Transverse colon (tissue), 4 donors: ENCODE measurements at regions not wholly inside any gene's neighbourhood (a gene's known extent, or its start where the extent isn't known, plus 50 kb on each side); places are given as distances from the start of the nearest gene placed in this dataset.

ENCODE experiments used
- DNase-seq: peaks from one replicate; pipeline ENCODE4 v3.0.0-alpha.2; 2019
- H3K27ac ChIP-seq, 4 donors: fragments of 200-600 bp; sonication (generic); 2 replicates each; pipeline ENCODE4 v1.5.1; 2016 to 2018; ENCODE audit warnings: inconsistent platforms in 4 of 4
- H3K27me3 ChIP-seq: fragments of 200-600 bp; sonication (generic); 2 replicates; pipeline ENCODE4 v1.5.1; 2017; ENCODE audit warnings: inconsistent platforms
- H3K36me3 ChIP-seq, 4 donors: fragments of 200-600 bp; sonication (generic); 2 replicates each; pipeline ENCODE4 v1.5.1; 2017 to 2019; ENCODE audit warnings: inconsistent platforms in 4 of 4
- H3K4me1 ChIP-seq, 4 donors: fragments of 200-600 bp; sonication (generic); 2 replicates each; pipeline ENCODE4 v1.5.1; 2017 to 2020; ENCODE audit warnings: inconsistent platforms in 4 of 4
- H3K4me3 ChIP-seq, 4 donors: fragments of 200-600 bp; sonication (generic); 1 replicate in 1 of 4; 2 replicates in 3 of 4; pipeline versions ENCODE4 v1.5.1 to v1.6.1; 2017 to 2019; ENCODE audit warnings: inconsistent platforms in 4 of 4
- H3K9me3 ChIP-seq, 2 donors: fragments of 200-600 bp; sonication (generic); 2 replicates each; pipeline ENCODE4 v1.5.1; 2017 to 2019; ENCODE audit warnings: inconsistent platforms in 2 of 2
- EP300 ChIP-seq: sonication (generic); formaldehyde crosslinking; IDR thresholded peaks from one replicate; pipeline ENCODE4 v1.6.1; 2017; ENCODE audit warnings: antibody characterized with exemption, low read depth
- POLR2A ChIP-seq: fragments of 450-650 bp; IDR thresholded peaks from one replicate; pipeline ENCODE4 v1.6.1; 2016; ENCODE audit warnings: antibody characterized with exemption, mild to moderate bottlenecking, moderate library complexity
- POLR2AphosphoS5 ChIP-seq, 3 donors: sonication (generic); formaldehyde crosslinking; IDR thresholded peaks; one replicate each; pipeline ENCODE4 v1.6.1; 2016; ENCODE audit warnings: antibody characterized with exemption in 3 of 3
- WGBS, 2 donors: methylation state at CpG; one replicate each; pipeline ENCODE4 v1.1.5; 2018; ENCODE audit warnings: low coverage in 1 of 2; 5-methylcytosine and 5-hydroxymethylcytosine counted together
- in situ Hi-C, 4 donors: fragments of 200-750 bp; cut with MboI; loops; one replicate each; pipeline versions ENCODE4 v1.15.0 to v1.15.1; 2017; ENCODE audit warnings: low sequenced_read_pairs in 3 of 4, low pct_ligation_motif_present in 1 of 4, low pct_unique_long_range_greater_than_20kb in 1 of 4
- intact Hi-C: fragments of 100-400 bp; cut with DNase I; formaldehyde crosslinking; loops from one replicate; pipeline ENCODE4 v1.15.1; 2023; ENCODE audit warnings: low total_unique reads
- TF ChIP-seq, protein P1 (sequence below), 5 experiments: fragments of 200-600 bp in 3 of 5; fragments of 450-650 bp in 2 of 5; sonication (generic) in 3 of 5; IDR thresholded peaks; 1 replicate in 2 of 5; 2 replicates in 3 of 5; pipeline ENCODE4 v1.5.1; 2016 to 2017; ENCODE audit warnings: antibody characterized with exemption in 5 of 5, inconsistent platforms in 3 of 5, mild to moderate bottlenecking in 2 of 5, moderate library complexity in 1 of 5

DNA sequence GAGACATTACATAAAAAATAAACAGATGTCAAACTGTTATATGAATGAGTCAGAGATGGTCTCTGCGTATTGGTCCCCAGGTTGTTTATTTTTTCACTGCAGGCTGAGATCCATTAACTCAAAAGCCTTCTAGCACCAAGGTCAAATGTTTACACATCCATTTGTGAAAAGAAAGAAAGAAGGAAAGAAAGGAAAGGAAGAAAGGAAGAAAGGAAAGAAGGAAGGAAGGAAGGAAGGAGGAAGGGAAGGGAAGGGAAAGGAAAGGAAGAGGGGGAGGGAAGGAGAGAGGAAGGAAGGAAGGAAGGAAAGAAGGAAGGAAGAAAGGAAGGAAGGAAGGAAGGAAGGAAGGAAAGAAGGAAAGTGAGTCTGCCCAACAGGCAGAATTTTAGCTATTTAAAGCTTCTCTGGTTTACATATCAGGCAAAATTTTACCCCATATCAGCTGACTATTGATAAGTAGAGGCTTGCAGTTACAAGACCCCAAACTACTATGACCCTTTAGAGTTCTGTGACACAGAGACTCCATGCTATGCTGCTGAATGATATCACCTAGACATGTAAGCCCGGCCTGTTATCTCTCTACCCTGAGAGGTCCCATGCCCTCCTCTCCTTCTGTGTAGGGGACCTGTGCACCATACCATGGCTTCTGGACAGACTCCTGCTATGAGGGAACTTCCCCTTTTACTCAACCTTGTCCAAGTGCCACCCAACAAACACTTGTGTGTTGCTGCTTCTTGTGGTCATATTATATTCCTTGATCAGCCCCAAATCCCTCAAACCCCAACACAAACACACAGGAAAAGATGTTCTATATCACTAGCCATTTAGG, 59.0 kb downstream of the DRD1 start:
- H3K27me3 ChIP-seq: no peaks in the 10 kb centered on the region
- TF ChIP-seq EP300 (no peak), POLR2A (no peak), POLR2AphosphoS5 (IDR thresholded peaks at IDR 0.05) (no peak)
- TF ChIP-seq, protein P1, sequence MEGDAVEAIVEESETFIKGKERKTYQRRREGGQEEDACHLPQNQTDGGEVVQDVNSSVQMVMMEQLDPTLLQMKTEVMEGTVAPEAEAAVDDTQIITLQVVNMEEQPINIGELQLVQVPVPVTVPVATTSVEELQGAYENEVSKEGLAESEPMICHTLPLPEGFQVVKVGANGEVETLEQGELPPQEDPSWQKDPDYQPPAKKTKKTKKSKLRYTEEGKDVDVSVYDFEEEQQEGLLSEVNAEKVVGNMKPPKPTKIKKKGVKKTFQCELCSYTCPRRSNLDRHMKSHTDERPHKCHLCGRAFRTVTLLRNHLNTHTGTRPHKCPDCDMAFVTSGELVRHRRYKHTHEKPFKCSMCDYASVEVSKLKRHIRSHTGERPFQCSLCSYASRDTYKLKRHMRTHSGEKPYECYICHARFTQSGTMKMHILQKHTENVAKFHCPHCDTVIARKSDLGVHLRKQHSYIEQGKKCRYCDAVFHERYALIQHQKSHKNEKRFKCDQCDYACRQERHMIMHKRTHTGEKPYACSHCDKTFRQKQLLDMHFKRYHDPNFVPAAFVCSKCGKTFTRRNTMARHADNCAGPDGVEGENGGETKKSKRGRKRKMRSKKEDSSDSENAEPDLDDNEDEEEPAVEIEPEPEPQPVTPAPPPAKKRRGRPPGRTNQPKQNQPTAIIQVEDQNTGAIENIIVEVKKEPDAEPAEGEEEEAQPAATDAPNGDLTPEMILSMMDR (IDR thresholded peaks at IDR 0.05): no peak
- H3K9me3 ChIP-seq: no peaks in the 10 kb centered on the region
- 59 to 61% methylated on average over 2 of the region's 2 CpGs for WGBS, 2 donors
- intact Hi-C loops (no loop called here), in situ Hi-C loops (no loop called here)
- no peaks in the 10 kb centered on the region for H3K4me1 ChIP-seq
- no peak overlapping the region for H3K4me3 ChIP-seq
- no peaks in the 10 kb centered on the region for H3K36me3 ChIP-seq
- no peak for DNase-seq
- H3K27ac ChIP-seq: no peak overlapping the region

DNA sequence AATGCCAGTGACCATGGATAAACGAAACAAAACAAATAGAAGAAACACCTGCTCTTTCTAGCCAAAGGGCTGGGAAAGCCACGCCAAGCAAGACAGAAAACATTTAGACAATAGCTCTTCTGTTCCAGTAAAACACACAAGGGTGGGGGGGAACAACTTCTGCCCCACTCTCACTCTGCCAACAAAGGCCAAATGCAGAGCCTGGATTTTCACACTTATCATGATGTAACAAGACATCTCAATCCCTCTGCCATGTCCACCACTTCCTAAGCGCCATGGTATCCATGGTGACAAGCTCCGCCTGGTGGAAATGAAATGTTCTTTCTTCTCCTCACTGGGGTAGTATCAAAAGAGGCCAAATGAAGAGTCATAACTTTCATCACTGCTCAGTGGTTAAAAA, 60.6 kb downstream of the DRD1 start:
- Histone ChIP-seq H3K27ac (no peak overlapping the region), H3K4me3 (no peak overlapping the region), H3K9me3 (no peaks in the 10 kb centered on the region), H3K36me3 (no peaks in the 10 kb centered on the region), H3K27me3 (no peaks in the 10 kb centered on the region), H3K4me1 (peaks cover 0 to 3% (median 0%) of the 10 kb centered on the region in 4 donors)
- intact Hi-C loops: no loop called here
- 47 to 54% methylated on average over 2 to 4 of the region's 4 CpGs for WGBS, 2 donors
- no peak for DNase-seq
- TF ChIP-seq EP300: no peak
- TF ChIP-seq, protein P1 (IDR thresholded peaks at IDR 0.05): no peak
- TF ChIP-seq POLR2AphosphoS5 (IDR thresholded peaks at IDR 0.05): no peak
- TF ChIP-seq POLR2A: no peak
- in situ Hi-C loops: no loop called here

DNA sequence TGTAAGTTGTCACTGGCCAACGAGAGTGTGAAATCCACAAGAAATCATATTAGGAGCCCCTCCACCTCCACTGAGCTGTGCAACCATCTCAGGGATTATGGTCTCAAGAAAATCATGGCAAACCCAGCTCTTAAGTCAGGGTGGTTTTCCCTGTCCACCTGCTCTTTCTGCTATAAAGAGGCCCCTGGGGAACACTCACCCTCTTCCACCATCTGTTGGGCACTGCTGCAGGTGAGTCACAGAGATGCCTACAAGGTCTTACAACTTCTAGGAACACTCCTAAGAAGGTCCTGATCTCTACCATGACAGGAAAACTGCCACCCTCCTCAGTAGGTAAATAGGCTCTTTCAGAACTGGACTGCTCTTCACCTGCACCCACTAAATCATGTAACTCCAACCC, 61.8 kb downstream of the DRD1 start:
- H3K27me3 ChIP-seq: no peaks in the 10 kb centered on the region
- in situ Hi-C loops (no loop called here), intact Hi-C loops (no loop called here)
- no peaks in the 10 kb centered on the region for H3K36me3 ChIP-seq
- WGBS, 2 donors: 68% methylated on average over 1 of the region's 1 CpG; no CpG with 5 or more reads in 1 of the 2 donors
- TF ChIP-seq, protein P1 (IDR thresholded peaks at IDR 0.05): no peak
- no peak for TF ChIP-seq EP300
- TF ChIP-seq POLR2A: no peak
- no peak for TF ChIP-seq POLR2AphosphoS5 (IDR thresholded peaks at IDR 0.05)
- H3K4me3 ChIP-seq: no peak overlapping the region
- no peaks in the 10 kb centered on the region for H3K9me3 ChIP-seq
- peaks cover 0 to 8% (median 2%) of the 10 kb centered on the region in 4 donors for H3K4me1 ChIP-seq
- no peak for DNase-seq
- H3K27ac ChIP-seq: no peak overlapping the region

DNA sequence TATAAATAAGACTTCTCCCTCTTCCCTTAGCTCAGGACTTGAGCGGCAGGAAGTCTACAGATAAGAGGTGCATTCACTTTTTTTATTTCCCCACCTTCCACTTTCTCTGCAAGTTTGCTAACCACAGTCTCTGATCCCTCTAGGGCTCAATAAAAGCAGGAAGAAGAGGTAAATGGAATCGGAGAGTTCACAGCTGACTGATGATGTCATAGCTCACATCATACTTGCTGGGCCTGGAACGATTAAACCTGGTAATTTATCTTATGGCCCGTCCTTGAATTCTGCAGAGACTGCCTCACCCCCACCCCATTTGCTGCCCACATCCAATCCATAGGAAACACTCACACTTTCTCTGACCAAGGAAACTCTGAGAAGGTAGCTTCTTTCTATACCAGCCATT, 62.9 kb downstream of the DRD1 start:
- intact Hi-C loops: no loop called here
- no peak overlapping the region for H3K4me3 ChIP-seq
- no peak for DNase-seq
- 59 to 75% methylated on average over 4 of the region's 4 CpGs for WGBS, 2 donors
- TF ChIP-seq POLR2A (no peak), POLR2AphosphoS5 (IDR thresholded peaks at IDR 0.05) (no peak), EP300 (no peak)
- TF ChIP-seq, protein P1 (IDR thresholded peaks at IDR 0.05): no peak
- no peaks in the 10 kb centered on the region for H3K36me3 ChIP-seq
- H3K27ac ChIP-seq: no peak overlapping the region
- peaks cover 0 to 8% (median 2%) of the 10 kb centered on the region in 4 donors for H3K4me1 ChIP-seq
- H3K27me3 ChIP-seq: no peaks in the 10 kb centered on the region
- in situ Hi-C loops: no loop called here
- H3K9me3 ChIP-seq: no peaks in the 10 kb centered on the region
